ENCODE measurements at regions not wholly inside any gene's neighbourhood (a gene's known extent, or its start where the extent isn't known, plus 50 kb on each side); places are given as distances from the start of the nearest gene placed in this dataset.

- no peak overlapping the region for H4K8ac ChIP-seq (ENCODE audit: extremely low read depth, insufficient read depth, low read length)
- no peak overlapping the region for H2BK5ac ChIP-seq (ENCODE audit: low read depth, low read length)
- ChIA-PET CTCF (ENCODE audit: partially characterized antibody) (interaction anchor here (0.5 to 1.8 kb wide), 3 partner anchors 15 to 235 kb away, joined by 3 to 6 read pairs (median 3); no protein-coding TSS in a partner anchor), POLR2A (ENCODE audit: partially characterized antibody) (no interaction called here)
- no peak overlapping the region for H3K9ac ChIP-seq (replicated peaks in 1 of 4; ENCODE audit: extremely low read depth in 1 of 4, low read depth in 3 of 4, low read length in 3 of 4)
- H4K20me1 ChIP-seq (replicated peaks in 1 of 2; ENCODE audit: control insufficient read depth in 1 of 2, insufficient read depth in 2 of 2, low read length in 2 of 2): no peaks in the 10 kb centered on the region
- no peak overlapping the region for H2BK120ac ChIP-seq (replicated peaks; ENCODE audit: low read depth, low read length)
- H2BK20ac ChIP-seq (ENCODE audit: low read length): no peak overlapping the region
- no peaks in the 10 kb centered on the region for H3K79me2 ChIP-seq (ENCODE audit: control insufficient read depth in 1 of 2, insufficient read depth in 2 of 2, low read length in 2 of 2)
- H3K56ac ChIP-seq (replicated peaks; ENCODE audit: insufficient read length, low read depth, low read length): no peak overlapping the region
- WGBS, 2 experiments (ENCODE audit: extremely low coverage in 1 of 2, insufficient coverage in 1 of 2, insufficient read length in 1 of 2, insufficient replicate concordance in 2 of 2, low coverage in 1 of 2, low lambda C conversion rate in 2 of 2, missing lambda C conversion rate in 1 of 2): 94% methylated on average over 3 of the region's 3 CpGs; no CpG with 5 or more reads in 1 of the 2 experiments
- no peak overlapping the region for H4K91ac ChIP-seq (replicated peaks; ENCODE audit: insufficient read length, low read length)
- H3K4ac ChIP-seq (replicated peaks; ENCODE audit: insufficient read length, low read depth, low read length): no peak overlapping the region
- H3K4me3 ChIP-seq (ENCODE audit: extremely low read depth in 1 of 4, insufficient read depth in 2 of 4, low read depth in 3 of 4, low read length in 4 of 4): no peak overlapping the region
- H3K23ac ChIP-seq (ENCODE audit: insufficient read length): no peak overlapping the region
- H3K27ac ChIP-seq (ENCODE audit: low read depth, low read length): no peak overlapping the region
- DNase-seq (ENCODE audit: low read depth in 1 of 2, low spot score in 2 of 2) (no peak), FAIRE-seq (no peak)
- H3K27me3 ChIP-seq (replicated peaks in 1 of 4; ENCODE audit: control insufficient read depth in 3 of 4, extremely low read depth in 1 of 4, insufficient read depth in 3 of 4, low read length in 3 of 4): peaks cover 0 to 3% (median 1%) of the 10 kb centered on the region in 4 experiments; a peak in 3 of 7 replicates
- no peak overlapping the region for H3K14ac ChIP-seq (ENCODE audit: insufficient read length)
- no peak overlapping the region for H2AFZ ChIP-seq (ENCODE audit: low read length)
- H3K36me3 ChIP-seq (ENCODE audit: control insufficient read depth in 2 of 4, insufficient read depth in 4 of 4, low read length in 3 of 4): no peaks in the 10 kb centered on the region
- no peaks in the 10 kb centered on the region for H3K9me3 ChIP-seq (ENCODE audit: insufficient read depth in 2 of 2, low read depth in 1 of 2, low read length in 1 of 2)
- H3K23me2 ChIP-seq (ENCODE audit: low read depth, low read length): no peaks in the 10 kb centered on the region
- H2BK15ac ChIP-seq (ENCODE audit: low read length): no peak overlapping the region
- no peak overlapping the region for H4K5ac ChIP-seq (ENCODE audit: insufficient read length, low read depth, low read length)
- no peak overlapping the region for H3K18ac ChIP-seq (ENCODE audit: extremely low read depth, low read length)
- no peaks in the 10 kb centered on the region for H3K79me1 ChIP-seq (ENCODE audit: low read depth, low read length)
- H2AK5ac ChIP-seq (ENCODE audit: low read depth, low read length): no peak overlapping the region
- H3K4me1 ChIP-seq (replicated peaks in 1 of 4; ENCODE audit: control insufficient read depth in 3 of 4, insufficient read depth in 4 of 4, low read length in 3 of 4): no peaks in the 10 kb centered on the region
- no peak overlapping the region for H2BK12ac ChIP-seq (ENCODE audit: low read depth, low read length)
- no peak for TF ChIP-seq TEAD4 (IDR thresholded peaks at IDR 0.05; ENCODE audit: low read depth, low read length)
- TF ChIP-seq NANOG (IDR thresholded peaks at IDR 0.05; ENCODE audit: insufficient read depth, low read depth, low read length, poor library complexity, severe bottlenecking): no peak
- no peak for TF ChIP-seq HDAC6 (IDR thresholded peaks at IDR 0.05; ENCODE audit: low read depth, low read length)
- TF ChIP-seq RNF2 (IDR thresholded peaks at IDR 0.05; ENCODE audit: borderline replicate concordance, low read depth, low read length, missing control alignments, poor library complexity, severe bottlenecking): no peak
- TF ChIP-seq RXRA (IDR thresholded peaks at IDR 0.05; ENCODE audit: insufficient read depth, low read depth, low read length): no peak
- H3K4me2 ChIP-seq (ENCODE audit: insufficient read depth in 1 of 2, low read depth in 2 of 2, low read length in 2 of 2): no peak overlapping the region
These were observed 1065.4 kb downstream of the SORCS3 start for GRCh38 chr10:105706281-105707026.
